Activated T-helper 9 cell treated with anti-CD3 and anti-CD28 coated beads, Interleukin-2, amount 50 U/mL, for 16 hours (primary cell): ENCODE measurements at regions not wholly inside any gene's neighbourhood (a gene's known extent, or its start where the extent isn't known, plus 50 kb on each side); places are given as distances from the start of the nearest gene placed in this dataset.

ENCODE experiments used
- DNase-seq: peaks from one replicate; pipeline ENCODE4 v3.0.0-alpha.2; 2020; ENCODE audit warnings: low read depth

GRCh38 chr19:31402529-31403316, 53.5 kb upstream of the TSHZ3 start:
- DNase-seq: no peak

DNA sequence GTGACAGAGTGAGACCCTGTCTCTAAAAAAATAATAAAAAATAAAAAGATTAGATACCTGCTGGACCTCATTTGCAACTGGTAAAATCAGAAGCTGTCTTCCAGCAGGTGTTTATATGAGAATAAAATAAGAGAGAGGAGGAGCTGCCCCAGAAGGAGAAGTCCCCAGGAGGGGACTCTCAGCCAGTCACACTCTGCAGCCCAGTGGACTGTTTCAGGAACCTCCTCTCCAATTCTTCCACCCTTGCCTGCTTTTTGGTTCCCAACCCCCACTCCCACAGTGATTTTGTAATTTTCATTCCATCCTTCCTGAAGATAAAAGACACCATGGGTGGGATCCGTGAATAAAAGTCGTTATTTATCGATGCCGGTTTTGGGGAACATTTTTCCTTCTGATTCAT, 56.9 kb upstream of the TSHZ3 start:
- no peak for DNase-seq

GRCh38 chr19:31408460-31409124, 59.4 kb upstream of the TSHZ3 start:
- DNase-seq: no peak

- DNase-seq: no peak
These were observed 64.1 kb upstream of the TSHZ3 start for GRCh38 chr19:31413353-31413752.

DNA sequence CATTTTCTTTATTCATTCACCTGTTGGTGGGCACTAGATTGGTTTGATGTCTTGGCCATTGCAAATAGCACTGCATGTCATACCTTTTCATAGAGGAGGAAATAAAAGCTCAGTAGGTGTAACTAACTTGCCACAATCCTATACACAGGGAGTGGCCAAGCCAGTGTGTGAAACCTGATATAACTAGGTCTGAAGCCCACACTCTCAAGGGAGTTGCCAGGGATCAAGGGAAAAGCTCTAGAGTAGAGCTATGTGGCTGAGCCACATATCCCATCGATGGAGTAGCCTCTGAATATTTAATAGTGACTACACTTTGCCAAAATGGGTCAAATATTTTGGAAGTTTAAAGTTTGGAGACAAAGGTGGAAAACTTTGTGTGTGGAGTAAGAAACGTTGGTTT, 66.1 kb upstream of the TSHZ3 start:
- DNase-seq: no peak

DNA sequence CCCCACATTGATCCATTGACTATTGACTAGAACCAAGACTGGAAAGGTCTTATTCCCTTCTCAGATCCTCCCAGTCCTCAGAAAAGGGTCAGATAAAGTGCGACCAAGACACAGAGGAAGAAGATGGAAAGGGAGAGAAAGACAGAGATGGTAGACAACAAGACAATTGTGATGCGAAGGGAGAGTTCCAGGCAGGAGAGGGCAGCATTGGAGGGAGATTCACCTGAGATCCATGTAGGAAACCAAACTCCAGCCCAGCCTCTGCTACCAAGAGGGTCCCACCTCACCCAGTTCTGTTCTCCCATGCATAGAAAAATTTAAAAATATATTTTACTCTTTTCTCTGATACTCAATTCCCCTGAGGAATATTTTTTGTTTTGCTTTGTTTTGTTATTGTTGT, 67.3 kb upstream of the TSHZ3 start:
- no peak for DNase-seq

DNA sequence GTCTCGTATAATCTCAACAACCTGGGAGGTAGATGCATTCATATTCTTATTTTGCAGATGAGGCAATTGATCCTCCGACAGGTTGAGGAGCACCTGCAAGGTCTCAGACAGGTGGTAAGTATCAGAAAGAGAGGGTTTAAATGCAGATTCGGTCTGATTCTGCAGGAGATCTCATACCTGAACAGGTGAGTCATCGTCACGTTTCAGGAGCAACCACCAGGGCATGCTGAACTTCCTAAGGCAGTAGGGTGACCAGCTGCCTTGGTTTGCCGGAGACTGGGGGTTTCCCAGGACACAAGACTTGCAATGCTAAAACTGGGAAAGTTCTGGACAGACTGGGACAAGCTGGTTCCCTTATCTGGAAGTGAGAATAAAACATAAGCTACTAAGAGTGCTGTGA, 68.8 kb upstream of the TSHZ3 start:
- no peak for DNase-seq

DNA sequence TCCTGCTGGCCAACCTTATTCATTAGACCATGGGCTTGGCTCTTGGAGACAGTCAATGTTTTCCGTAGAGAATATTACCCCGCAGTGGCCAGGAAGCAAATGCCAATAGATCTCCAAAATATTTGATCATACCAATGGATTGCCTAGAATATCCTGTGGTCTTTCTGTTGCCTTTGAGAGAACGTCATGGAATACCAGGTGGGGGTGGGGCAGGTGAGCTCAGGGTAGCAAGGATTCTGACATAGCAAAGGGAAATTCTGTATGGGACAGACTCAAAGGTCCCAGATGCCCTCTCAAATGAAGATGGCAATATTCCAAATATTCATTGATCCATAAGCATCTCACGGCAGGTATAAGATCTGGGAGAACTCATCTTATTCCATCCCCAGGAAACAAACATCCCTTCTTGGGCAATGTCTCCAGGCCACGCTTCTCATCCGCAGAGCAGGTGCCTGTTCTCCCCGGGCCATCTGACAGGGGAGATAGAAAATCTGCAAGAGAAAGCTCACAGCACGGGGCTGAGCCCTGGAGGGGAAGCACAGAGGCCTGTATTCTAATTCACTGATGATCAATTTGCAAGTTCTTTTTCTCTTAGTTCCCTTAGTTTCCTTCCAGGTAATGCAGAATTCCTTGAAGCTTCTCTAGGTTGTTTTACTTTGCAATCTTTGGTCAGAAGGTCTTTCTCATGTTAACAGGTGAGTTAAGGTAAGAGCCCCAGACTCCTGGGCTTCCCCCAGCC, 69.6 kb upstream of the TSHZ3 start:
- no peak for DNase-seq

- DNase-seq: no peak
These were observed 70.7 kb upstream of the TSHZ3 start for GRCh38 chr19:31419871-31420445.

DNA sequence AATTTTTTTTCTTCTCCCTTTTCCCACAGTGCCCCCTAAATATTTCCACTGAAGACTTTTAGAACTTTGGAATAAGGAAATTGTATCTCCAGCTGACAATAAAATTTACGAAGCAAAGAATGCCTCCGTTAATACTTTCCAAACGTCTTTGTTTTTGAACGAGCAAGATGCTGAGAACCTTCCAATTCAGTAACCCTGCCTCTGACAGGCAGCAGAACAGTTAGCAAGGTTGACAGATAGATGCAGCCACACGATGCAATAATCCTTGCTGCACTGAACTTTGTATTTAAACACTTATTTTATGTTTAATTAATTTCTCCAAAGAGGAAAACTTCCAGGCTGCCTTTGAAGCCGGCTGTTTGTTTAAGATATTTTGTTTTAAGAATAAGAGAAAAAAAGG, 71.8 kb upstream of the TSHZ3 start:
- no peak for DNase-seq

- no peak for DNase-seq
These were observed 72.6 kb upstream of the TSHZ3 start for GRCh38 chr19:31421856-31422255.

DNA sequence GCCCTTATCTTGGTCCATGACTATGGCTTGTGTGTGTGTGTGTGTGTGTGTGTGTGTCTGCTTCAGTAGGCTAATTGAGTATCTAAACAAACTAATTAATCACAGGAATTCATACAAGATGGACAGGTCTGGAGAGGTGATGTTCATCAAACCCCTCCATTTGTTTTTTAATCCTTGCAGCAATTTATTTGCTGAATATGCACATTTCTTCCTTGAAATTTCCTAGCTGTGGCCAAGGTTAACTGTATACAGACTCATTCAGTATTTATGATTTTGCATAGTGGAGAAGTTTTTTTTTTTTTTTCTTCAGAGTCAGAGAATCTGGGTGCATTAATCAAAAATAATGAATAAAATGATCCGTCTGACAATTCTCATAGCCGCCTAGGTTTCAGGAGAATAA, 74.7 kb upstream of the TSHZ3 start:
- DNase-seq: no peak

DNA sequence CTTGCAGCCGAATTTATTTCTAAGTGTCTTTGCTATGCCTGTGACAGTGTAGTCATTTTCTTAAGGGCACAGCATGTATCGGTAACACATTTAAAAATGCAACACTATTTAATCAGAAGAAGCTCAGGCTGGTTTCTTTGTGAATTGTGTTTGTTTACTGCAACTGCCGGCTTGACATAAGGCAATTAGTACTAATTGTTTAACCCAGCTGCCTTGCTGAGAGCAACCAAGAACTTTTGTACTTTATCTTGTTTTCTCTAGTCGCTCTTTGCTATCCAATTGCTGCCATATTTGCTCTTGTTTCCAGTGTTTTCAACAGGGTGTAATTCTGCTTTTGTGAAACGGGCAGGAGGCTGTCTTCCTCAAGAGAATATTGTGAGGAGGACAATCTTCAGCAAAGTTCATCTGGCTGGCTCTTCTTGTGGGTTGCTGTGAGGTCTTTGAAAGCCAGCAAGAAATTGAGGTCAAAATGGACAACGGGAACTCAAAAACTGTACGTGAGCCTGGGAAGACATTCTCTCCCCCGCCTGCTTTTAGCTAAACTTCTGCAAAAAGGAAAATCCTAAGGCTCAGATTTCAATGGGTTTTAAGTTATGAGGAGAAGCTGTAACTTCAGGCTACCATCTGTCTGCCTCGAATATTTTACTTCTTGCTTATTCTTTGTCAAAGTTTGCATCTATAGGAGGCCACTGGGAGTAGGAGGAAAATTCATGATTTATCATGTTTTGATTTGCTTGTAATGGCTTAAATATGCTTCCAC, 75.8 kb upstream of the TSHZ3 start:
- no peak for DNase-seq

DNA sequence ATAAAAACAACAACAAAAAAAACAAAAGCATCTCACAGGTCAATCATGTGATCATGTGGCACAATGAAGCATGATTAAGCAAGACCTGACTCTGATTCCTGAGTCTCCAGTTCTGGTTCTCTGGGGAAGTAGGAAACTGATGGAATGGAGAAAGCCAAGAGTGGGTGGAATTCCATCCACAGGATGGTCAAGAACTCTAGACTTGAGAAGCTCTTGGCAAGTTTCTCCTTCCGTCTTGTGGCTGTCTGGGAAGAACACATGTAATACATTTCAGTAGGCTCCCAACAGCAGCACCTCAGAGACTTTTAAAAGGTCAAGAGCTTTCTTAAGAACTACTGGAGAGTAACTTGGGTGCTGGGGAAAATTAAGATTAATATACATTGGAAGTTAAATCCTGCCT, 78.6 kb upstream of the TSHZ3 start:
- DNase-seq: no peak

- DNase-seq: no peak
These were observed 81.1 kb upstream of the TSHZ3 start for GRCh38 chr19:31430381-31430780.

DNA sequence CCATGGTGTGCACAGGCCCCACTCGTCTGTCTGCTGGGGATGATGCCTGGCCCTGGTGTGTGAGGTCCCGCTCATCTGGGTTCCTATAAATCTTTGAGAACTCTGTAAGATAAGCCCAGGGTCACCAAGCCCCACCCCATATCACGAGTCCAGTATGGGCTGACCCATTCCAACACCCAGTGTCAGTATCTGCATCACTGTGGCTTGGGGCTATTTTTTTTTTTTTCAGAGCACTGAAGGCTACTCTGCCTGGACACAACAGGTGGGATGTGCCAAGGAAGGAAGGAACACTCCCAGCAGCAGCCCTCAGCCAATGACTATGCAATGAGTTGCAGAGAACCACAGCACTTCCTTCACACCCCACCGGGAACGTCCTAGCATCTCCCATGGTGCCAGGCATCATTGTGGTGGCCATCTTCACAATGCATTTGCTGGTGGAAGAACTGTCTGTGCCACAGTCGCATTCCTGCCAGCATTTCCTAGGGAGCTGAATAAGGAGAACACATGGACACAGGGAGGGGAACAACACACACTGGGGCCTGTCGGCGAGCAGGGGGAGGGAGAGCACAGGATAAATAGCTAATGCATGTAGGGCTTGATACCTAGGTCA, 83.1 kb upstream of the TSHZ3 start:
- no peak for DNase-seq

DNA sequence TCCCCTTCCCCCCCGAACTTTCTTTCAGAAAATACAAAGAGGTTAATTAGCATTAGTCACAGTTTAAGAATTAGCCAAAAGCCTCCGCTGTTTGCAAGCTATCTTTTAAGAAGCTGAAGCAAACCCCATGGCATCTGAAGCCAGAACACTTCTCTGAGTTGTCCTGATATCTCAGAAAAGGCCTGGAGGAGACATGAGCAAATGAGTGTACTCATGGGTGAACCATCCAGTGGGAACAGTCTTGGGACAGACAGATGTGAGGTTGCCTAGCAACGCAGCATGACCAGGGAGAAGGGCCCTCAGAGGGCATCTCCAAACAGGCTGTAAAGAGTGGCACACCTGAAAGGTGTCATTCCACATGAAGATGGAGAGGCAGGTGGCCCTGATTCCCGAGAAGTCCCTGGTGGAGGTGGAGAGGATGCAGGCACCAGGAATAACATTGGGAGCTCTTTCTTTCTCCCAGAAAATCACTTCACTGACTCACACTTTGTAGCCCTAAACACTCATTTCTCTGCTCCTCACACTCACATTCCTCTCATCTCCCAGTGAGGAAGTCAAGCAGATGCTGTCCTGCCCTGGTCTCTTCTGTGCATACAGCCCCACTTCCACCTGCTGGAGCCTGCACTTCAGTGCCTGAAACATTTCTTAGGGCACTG, 87.0 kb upstream of the TSHZ3 start:
- no peak for DNase-seq

- no peak for DNase-seq
These were observed 89.4 kb upstream of the TSHZ3 start for GRCh38 chr19:31438401-31439269.

- no peak for DNase-seq
These were observed 90.0 kb upstream of the TSHZ3 start for GRCh38 chr19:31439270-31439573.

DNA sequence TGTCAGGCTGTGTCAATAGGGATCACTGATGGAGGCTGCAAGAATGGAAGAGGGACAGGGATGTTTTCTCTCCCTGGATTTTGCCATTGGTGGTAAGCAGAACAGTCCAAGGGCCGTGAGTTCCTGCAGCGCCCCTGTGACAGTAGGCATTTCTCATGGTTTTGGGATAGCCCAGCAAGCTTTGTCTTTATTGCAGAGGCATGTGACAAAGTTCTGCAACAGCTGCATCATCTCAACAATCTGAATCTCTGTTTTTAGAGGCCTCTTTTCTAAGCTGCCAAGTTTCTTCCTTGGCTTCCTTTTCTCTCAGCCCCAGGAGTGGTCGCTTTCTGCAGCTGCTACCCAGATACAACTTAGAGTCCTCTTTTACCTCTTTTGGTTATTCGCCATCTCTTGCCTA, 95.7 kb upstream of the TSHZ3 start:
- no peak for DNase-seq
